NCI-H2029 treated with DMSO at 0.1 percent for 48 hours (cell line): ENCODE measurements at regions not wholly inside any gene's neighbourhood (a gene's known extent, or its start where the extent isn't known, plus 50 kb on each side); places are given as distances from the start of the nearest gene placed in this dataset.

ENCODE experiments used
- DNase-seq: peaks from one replicate; lab custom pipeline; 2025; lab: John Stamatoyannopoulos, UW

DNA sequence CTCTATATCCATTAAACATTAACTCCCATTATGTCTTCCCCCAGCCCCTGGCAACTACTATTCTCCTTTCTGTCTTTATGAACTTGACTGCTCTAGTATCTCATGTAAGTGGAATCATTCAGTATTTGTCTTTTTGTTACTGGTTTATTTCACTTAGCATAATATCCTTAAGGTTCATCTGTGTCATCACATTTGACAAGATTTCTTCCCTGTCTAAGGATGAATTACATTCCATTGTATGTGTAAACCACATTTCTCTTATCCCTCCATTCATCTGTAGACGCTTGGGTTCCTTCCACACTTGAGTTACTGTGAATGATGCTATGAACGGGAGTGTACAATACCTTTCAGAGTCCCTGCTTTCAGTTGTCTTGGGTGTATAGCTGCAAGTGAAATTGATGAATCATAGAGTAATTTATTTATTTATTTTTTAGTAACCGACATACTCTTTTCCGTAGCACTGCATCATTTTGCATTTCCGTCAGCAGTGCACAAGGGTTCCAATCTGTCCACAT is 399.7 kb upstream of the RBFOX1 start:
- no peak for DNase-seq

DNA sequence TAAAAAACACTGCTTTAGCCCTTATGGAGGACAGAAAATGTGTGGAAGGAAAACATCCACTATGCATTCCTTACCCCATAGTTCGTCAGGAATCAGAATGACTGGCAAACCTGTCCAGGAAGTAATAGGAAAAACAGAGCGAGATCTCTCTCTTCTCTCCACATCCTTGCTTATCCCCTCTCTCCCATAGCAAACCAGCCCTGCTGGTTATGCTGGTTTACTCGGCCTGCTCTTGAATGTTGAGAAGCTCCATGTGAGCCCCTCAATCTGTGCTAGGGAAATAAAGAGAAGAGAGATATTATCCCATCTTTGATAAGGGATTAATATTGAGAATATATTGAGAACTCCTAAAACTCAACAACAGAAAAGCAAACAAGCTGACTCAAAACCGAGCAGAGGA is 402.8 kb upstream of the RBFOX1 start:
- no peak for DNase-seq

- DNase-seq, result no peak
Observed at GRCh38 chr16:6926762-6927161, 405.9 kb upstream of the RBFOX1 start.

DNA sequence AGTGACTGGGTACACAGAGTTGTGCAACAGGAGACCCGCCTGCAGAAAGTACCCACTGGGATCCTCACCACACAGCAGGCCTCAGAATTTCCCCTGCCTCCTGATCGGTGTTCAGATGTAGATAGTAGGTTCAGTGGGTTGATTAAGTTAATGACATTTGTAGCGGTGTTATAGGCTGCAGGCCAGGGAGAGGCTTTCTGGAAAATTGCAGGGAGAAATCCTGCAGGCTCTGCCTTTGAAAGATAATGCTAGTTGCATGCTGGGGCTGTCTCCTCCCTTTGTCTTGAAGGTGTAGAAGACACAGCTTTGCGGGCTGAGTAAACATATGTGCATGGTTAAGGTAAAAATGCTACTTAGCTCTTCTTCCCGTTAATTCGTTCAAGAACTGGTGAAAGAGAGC is 406.3 kb upstream of the RBFOX1 start:
- no peak for DNase-seq

- DNase-seq, result no peak
Observed at GRCh38 chr16:6918646-6919045, 414.0 kb upstream of the RBFOX1 start.

GRCh38 chr16:6916946-6917345 is 415.7 kb upstream of the RBFOX1 start:
- no peak for DNase-seq

DNA sequence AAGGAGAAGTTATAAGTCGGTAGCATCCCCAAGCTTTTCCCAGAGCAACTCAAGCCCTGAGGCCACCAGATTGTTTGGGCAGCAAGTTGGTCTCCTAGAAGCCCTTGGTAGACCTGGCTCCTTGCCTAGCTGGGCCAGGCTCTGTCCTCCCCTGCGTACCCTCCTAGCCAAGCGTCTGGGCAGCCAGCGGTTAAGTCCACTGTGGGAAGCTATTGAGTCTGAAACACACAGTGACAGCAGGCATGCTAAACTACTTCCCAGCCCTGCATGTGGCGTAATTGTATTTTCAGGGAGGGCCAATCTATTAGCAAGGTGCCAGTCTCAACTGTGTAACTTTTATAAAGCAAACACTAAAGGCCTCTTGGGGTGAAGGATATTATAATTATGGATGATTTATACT is 419.1 kb upstream of the RBFOX1 start:
- DNase-seq, result no peak

DNA sequence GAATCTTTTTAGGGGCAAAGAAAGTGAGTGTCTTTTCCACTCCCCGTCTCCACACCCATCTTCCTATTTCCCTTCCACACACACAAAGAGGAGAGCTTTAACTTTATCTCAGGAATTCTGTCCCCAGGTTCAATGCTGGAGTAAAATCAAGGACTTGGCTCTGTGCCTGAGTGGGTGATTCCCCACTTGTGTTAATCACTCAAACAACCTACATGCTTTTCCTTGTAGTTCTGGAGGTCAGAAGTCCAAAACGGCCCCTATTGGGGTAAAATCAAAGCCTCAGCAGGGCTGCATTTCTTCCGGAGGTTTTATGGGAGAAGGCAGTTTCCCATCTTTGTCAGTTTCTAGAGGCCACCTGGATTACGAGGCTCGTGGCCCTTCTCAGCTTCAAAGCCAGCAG is 422.3 kb upstream of the RBFOX1 start:
- DNase-seq, result no peak

- no peak for DNase-seq
Observed at GRCh38 chr16:6905601-6906000, 427.0 kb upstream of the RBFOX1 start.

- no peak for DNase-seq
Observed at GRCh38 chr16:6903671-6904070, 429.0 kb upstream of the RBFOX1 start.

DNA sequence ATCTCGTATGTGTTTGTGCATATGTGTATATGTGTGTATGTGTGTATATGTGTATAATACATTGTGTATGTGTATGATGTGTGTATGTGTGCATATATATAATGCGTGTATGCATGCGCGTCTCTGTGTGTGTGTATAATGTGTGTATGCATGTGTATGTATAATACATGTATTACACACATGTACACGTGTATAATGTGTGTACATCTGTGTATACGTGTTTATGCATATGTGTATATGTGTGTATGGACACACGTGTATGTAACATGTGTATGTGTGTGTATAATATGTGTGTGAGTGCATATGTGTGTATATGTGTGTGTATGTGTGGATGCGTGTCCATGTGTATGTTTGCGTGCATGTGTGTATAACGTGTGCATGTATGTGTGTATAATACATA is 433.7 kb upstream of the RBFOX1 start:
- no peak for DNase-seq

DNA sequence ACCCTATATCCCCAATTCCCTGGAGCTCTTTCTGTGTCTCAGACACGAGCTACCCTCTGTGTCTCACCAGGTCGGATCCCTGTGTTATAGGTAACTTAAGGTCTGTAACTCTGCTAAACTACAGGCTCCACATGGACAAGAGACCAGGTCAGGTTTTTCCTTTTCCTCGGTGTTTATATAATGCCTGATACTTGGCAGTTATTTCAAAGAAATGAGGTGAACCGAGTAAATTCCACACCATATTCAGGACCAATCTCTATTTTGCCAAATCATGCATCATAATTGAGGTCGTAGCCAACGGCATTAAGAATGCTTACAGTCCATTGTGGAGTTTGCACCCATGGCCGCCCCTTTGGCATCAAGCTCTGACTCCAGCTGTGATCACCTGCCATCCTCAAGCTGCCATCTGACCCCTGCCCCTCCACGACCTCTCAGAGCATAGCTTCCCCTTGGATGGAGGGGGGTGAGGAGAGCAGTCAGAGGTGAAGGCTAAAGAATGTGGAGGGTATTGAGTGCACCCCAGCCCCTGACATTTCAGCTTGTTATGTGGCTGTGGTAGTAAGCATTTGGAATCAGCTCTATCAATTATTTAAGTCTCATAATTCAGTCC is 434.7 kb upstream of the RBFOX1 start:
- DNase-seq, result no peak

GRCh38 chr16:6892966-6893365 is 439.7 kb upstream of the RBFOX1 start:
- DNase-seq, result no peak

- no peak for DNase-seq
Observed at GRCh38 chr16:6891496-6891895, 441.1 kb upstream of the RBFOX1 start.

DNA sequence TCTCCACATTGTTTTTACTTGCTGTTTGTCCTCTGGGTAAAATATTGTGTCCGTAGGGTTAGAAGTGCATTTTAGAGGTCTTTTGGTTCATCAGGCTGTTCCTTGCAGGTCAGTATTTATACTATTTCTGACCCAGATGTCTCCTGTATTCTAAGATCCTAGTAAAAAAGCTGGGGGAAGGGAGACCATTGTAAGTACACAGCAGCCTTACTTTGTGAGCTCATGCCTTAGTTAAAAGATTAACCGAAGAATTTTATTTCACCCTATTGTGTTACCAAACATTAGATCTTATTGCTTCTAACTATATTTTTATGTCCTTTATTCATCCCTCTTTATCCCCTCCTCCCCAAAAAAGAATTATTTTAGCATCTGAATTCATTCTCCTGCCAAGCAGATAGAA is 444.1 kb upstream of the RBFOX1 start:
- DNase-seq, result no peak

- no peak for DNase-seq
Observed at GRCh38 chr16:6884002-6884401, 448.6 kb upstream of the RBFOX1 start.

DNA sequence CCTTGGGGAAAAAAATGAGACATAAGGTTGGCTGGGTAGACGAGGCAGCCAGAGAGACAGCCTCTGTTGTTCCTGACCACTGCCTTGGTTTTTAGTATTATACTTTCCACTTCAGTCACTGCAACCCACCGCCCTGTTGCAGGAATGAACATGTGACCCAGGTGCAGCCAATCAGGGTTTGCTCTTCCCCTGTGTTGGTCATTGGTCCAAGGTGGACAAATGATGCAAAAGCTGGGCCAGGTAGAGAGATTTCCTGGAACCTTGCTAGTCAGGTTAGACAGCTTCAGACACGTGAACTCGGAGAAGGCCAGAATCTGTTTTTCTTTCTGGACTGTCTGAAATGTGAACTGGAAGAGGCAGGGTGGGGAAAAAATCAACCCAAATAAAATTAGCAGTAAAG is 452.4 kb upstream of the RBFOX1 start:
- DNase-seq, result no peak

DNA sequence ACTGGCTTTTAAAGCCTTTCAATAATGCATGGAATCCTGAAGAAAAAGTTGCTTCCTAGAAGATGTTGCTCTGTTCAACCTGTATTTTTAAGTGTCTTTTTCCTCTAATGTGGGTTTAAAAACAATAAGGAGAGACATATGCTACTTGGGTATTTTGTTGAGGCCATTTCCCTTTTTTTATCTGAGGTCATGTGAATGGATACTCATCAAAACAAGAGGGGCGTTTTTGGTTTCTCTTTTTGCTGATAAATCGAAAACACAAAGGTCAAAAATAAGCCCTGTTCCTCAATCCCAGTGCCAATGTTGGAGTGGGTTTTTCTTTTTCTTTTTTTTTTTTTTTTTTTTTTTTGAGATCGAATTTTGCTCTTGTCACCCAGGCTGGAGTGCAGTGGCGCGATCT is 468.0 kb upstream of the RBFOX1 start:
- no peak for DNase-seq

DNA sequence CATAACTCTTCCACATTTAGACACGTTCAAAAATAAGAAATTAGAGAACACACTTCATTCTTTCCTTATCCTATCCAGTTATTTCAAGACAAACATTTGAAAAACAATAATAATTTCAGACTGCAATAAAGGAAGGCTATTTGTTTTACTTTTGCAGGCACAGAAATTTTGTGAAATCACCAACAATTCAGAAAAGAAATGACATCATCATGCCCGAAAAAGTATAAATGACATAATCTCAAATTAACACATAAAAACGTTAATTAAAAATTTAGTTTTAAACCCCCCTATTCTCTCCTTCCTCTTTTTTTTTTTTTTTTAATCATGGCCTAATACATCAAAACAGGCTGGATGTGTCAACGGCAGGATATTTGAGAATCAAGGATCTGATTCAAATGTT is 468.4 kb upstream of the RBFOX1 start:
- no peak for DNase-seq

DNA sequence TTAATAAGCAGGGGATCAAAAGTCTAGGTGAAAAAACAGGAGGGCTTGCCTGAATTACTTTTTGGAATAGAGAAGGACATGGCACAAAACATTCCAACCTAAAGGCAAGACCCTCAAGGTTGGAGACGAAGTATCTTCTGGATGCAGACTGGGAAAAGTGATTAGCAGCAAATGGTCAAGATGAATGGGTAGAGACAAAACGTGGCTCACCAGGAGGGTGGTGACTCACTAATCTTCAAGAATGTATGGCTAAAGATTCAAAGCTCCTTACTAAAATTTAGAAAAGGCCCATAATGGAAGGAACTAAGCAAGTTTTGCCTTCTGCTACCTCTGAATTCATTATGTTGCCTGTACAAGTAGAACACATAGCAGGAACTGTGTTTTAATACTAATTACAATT is 469.5 kb upstream of the RBFOX1 start:
- DNase-seq, result no peak

DNA sequence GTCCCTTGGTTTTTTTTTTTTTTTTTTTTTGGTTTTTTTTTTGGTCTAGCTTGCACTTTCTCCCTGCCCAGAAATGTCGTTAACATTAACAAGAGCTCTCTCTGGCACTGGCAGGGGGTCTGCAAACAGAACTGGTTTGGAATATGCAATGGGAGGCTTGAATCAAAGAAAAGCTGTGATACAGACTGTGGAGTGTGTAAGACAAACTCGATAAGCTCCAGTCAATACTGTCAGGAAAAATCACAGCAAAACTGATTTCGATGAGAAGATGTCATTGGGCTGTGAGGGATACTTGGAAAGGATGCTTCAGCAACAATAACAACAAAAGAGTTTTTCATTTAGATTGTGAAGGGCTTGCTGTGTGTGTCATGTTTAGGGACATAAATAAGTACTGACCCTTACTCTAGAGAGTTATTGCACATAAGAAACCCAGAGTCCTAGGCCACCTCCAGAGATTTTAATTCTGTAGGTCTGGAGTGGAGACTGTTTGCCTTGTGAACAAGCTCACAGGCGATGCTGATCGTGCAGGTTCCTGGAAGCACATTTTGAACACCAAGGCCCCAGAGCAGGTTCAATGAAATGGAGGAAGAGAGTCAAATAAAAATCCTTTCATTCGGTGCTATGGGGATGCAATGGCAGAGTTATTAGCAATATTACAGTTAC is 470.7 kb upstream of the RBFOX1 start:
- DNase-seq, result no peak

DNA sequence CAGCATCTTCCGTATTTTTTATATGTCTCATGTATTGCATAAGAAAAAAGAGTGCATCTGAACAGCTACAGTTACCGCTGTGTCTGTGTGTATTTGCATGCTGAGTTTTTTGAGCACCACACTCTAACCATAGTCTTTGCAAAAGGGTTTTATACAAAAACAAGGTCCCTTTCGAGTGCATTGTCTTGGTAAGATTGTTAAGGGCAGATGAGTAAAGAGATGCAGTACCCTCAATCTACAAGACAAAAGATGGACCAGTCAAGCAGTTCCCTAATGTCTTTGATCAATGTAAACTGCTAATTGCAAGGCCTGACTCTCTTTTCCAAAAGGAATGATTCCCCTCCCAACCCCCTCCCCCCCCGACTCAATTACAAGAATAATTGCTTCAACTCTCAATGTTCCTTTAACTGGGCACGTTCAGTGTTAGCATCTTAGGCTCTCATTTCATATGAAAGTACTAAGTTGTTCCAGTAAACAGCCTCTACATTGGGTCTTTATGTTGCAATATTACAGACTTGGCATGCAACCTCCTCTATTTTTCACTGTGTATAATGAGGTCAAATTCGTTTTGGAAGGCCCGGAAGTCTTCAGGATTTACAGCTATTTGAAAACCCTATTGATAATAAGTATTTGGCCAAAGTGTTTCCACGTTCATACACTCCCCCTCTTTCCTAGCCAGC is 471.4 kb upstream of the RBFOX1 start:
- no peak for DNase-seq

GRCh38 chr16:6857575-6857974 is 475.1 kb upstream of the RBFOX1 start:
- DNase-seq, result no peak

GRCh38 chr16:6856578-6856977 is 476.1 kb upstream of the RBFOX1 start:
- DNase-seq, result no peak
